Stimulated activated CD4-positive, alpha-beta T cell treated with anti-CD3 and anti-CD28 coated beads, Interleukin-1b, Interleukin-23, amount 100 ng/mL, for 4 hours (primary cell): ENCODE measurements at regions not wholly inside any gene's neighbourhood (a gene's known extent, or its start where the extent isn't known, plus 50 kb on each side); places are given as distances from the start of the nearest gene placed in this dataset.
"Not testable (repeated sequence)": the region's sequence is repeated elsewhere in the genome, so short reads cannot be mapped to it uniquely, and the experiment has no call there.

ENCODE experiments used
- DNase-seq, 2 donors: peaks; one replicate each; pipeline ENCODE4 v3.0.0-alpha.2; 2020; ENCODE audit warnings: low read depth in 2 of 2

DNA sequence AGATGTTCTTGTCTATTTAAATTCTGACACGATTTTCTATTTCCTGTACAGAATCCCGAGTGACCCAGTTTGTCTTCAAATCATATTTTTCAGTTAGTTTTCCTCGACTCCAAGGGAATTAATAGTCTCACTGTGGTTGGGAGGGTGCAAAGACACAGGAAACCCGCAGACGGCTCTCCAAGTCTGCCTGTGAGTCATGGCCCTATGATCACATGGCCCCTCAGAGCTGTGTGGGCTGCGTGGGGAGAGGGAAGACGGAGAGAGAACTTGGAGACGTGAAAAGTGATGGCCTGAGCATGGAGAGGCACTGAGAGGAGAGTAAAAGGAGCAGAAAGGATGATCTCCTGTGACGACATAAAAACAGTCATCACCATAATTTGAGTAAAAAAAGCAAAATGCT is 989.9 kb downstream of the DCDC2C start:
- no peak for DNase-seq

DNA sequence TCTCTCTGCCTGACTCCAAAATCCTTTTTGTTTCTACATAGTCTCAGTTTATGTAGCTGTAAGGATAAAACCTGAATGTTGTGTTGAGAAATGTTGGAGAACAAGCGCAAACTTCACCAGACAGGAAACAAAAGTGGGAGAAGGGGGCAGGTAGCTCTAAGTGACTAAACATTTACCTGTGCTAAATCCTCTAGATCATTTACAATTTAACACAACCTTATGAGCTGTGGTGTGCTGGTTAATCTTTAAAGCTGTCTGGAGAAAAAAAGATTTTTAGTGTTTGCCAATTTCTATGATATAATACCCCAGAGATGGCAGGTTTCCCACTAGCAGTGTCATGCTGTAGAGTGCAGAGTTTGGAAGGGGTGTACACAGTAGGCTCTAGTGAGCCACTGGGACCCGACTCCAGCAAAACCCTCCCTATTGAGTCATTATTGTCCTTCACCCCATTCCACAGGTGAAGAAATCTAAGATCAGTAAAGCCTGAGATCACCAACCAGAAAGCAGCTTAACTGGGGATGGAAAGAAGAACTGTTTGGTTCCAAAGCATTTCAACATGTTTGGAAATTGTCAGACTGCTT is 992.0 kb downstream of the DCDC2C start:
- DNase-seq: no peak

DNA sequence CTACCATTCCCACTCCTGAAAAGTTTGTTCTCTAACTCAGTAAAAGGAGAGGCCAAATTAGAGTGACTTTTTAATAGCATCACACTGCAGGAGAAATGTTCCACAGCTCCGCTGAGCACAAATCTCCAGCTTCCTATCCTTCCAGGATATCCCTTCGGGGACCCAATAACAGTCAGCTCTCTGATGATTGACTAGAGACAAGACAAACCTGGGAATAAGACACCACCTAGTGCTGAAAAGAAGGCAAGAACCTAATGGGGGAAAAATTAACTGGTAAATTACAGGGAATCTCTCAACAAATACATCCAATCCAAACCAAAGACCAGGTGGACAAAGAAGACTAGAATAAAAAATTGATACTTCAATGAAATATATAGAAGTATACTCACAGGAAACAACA is 977.1 kb upstream of the SOX11 start:
- no peak for DNase-seq

GRCh38 chr2:4718777-4719176 is 973.4 kb upstream of the SOX11 start:
- no peak for DNase-seq

DNA sequence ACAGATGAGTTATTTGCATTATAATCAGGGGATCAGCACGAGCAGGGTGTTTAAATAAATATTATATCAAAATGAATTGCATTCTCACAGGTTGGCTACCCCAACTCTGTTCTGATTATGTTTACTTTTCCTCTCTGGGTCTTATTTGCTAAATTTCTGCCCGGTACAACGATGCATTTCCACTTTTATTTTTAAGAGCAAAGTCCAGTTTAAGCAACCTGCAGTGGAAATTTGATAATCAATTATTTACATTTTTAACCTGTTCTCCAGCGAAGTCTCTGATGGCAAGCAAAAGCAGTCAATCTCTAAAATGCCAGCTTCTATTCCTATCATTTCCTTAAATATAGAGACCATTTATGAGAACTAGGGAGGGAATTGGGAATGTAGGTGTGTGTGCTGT is 966.6 kb upstream of the SOX11 start:
- DNase-seq: no peak

DNA sequence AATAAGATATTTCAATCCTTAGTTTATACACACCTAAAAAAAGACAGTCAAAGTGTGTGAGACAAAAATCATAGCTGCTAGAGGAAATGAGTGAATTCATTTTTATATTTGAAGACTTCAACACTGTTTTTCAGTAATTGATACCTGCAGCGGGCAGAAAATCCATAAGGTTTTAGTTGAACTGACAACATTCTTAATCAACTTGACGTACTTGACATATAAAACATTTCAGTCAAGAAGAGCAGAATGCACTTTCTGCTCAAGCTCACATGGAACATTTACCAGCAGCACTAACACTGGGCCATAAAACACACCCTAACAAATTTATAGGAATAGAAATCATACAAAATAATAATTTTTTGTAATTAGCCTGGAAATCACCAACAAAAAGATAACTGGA is 959.6 kb upstream of the SOX11 start:
- no peak for DNase-seq

- no peak for DNase-seq
These were observed 946.9 kb upstream of the SOX11 start for GRCh38 chr2:4745056-4745991.

- DNase-seq: no peak
These were observed 938.5 kb upstream of the SOX11 start for GRCh38 chr2:4753721-4754120.

- no peak for DNase-seq
These were observed 929.2 kb upstream of the SOX11 start for GRCh38 chr2:4762951-4763376.

- no peak for DNase-seq
These were observed 926.2 kb upstream of the SOX11 start for GRCh38 chr2:4765787-4766530.

GRCh38 chr2:4775668-4776067 is 916.5 kb upstream of the SOX11 start:
- no peak for DNase-seq

GRCh38 chr2:4780679-4781078 is 911.5 kb upstream of the SOX11 start:
- no peak for DNase-seq

GRCh38 chr2:4782647-4783046 is 909.5 kb upstream of the SOX11 start:
- DNase-seq: no peak

DNA sequence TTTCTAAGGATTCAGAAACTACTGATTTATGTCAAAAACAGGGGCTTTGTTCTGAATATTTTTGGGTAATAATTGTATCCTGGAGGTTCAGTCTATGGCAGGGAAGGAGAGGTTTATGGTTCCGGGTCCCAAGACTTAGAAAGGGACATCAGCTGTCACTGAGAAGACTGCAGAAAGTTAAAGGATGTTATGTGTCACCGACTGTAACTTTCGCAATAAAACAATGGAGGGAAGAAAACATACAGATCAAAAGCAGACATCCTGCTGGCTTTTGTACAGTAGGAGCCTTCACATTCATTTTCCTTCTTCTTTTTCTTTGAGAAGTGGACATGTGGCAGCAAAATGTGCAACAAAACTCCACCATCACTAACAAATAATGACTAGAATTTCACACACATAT is 900.7 kb upstream of the SOX11 start:
- no peak for DNase-seq

DNA sequence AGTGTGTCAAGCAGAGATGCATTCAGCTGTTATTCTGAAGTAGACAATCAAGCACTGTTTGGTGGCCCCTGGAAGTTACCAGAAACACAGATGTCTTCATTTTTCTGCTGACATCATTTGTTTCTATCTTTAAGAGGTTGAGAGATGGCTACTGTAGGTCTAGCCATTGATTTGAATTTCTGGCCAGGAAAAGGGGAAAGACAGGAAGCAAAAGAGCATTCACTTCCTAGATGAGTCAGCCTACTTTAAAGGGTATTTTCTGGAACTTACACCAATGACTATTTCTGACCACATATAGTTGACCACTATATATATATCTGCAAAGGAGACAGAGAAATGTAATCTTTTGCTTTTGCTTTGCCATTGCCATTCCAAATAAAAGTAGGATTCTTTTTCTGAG is 900.1 kb upstream of the SOX11 start:
- no peak for DNase-seq

GRCh38 chr2:4803396-4803795 is 888.8 kb upstream of the SOX11 start:
- no peak for DNase-seq

- not testable (repeated sequence) for DNase-seq
These were observed 878.0 kb upstream of the SOX11 start for GRCh38 chr2:4814137-4814536.

- DNase-seq: no peak
These were observed 864.3 kb upstream of the SOX11 start for GRCh38 chr2:4827836-4828235.

DNA sequence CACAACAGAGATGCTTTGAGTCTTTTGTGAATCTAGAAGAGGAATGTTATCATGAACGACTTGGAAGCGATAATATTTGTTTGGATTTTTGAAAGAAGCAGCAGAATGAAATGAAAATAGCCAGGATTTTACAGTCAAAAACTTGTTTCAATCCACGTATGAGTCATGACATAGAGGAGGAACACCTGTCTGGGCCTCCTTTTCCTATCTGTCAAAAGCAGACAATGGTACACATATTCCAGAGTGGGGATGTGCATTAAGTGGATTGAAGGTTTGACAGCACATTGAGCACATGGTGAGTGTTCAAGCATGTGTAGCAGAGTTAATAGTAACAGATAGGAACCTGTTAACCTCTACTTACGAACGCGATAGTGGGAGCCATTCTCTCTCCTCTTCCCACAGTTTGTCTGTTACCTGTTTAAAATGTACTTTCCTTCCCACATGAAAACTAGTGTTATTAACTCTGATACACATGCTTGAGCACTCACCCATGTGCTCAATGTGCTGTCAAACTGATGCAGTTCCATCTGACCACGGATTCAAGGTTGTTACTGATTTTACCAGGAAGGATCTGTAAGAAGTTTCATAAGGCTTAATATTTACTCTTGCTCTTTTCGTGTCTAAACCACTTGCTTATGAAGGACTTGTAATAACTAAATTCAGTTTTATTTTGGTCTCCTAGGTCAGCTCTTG is 863.4 kb upstream of the SOX11 start:
- no peak for DNase-seq

DNA sequence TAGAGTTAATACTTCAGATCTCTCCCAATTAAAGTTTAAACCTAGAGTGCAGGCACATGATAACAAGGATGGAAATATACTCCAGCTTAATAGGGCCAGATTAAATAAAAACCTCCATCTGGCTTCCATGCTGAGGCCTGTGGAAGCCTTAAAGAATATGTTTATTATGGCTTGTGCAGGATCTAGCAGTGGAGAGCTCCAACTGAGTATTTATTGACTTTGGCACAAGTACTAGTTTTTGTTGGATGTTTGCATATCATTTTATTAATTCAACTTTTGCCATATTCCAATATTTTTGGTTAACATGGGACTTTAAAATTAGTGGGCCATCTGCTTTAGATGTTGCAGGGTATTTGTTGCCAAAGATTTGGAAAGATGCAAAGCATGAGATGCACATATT is 860.4 kb upstream of the SOX11 start:
- DNase-seq: no peak

DNA sequence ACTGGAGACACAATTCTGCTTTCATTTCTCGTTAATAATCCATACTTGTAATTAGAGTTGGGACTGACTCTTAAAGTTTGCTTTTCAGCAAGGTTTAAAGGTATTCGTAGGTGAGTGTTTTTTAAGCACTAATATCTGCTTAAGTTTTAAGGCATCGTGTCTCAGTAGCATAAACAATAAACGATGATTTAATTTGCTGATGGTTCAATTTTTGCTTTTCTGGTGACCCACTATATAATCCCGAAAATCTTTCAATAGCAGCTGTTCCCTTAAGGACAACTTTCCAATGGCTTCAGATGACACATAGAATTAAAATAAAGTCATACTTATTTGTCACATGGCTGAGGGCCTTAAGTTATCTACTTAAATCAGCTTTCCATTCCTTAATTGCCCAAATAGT is 859.5 kb upstream of the SOX11 start:
- DNase-seq: no peak

DNA sequence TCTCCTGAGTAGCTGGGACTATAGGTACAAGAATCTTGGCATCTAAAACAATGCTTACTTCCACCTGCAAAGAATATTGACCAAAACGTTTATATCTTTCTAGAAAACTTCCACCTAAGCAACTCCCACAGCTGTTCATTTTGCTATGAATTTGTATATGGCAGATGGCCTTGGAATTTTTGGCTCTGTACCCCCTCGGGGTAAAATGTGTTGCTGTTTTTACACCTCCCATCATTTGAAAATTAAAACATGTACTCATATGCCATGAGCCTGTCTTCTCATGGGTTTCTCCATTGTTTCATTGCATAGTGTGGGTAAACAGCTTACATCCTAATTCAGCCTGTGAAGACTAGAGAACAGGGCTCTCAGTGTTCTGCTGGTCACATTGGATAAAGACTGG is 853.6 kb upstream of the SOX11 start:
- no peak for DNase-seq
